22Rv1 (cell line): ENCODE measurements at regions not wholly inside any gene's neighbourhood (a gene's known extent, or its start where the extent isn't known, plus 50 kb on each side); places are given as distances from the start of the nearest gene placed in this dataset.

ENCODE experiments used
- H3K27ac ChIP-seq: fragments of 450-650 bp; 2 replicates; pipeline ENCODE4 v1.5.1; 2017
- CTCF ChIP-seq: fragments of 450-650 bp; IDR thresholded peaks from 2 replicates; pipeline ENCODE4 v1.5.1; 2017; ENCODE audit warnings: mild to moderate bottlenecking
- ZFX ChIP-seq: fragments of 450-650 bp; IDR thresholded peaks from 2 replicates; pipeline ENCODE4 v1.6.1; 2017; ENCODE audit warnings: antibody characterized with exemption, borderline replicate concordance

DNA sequence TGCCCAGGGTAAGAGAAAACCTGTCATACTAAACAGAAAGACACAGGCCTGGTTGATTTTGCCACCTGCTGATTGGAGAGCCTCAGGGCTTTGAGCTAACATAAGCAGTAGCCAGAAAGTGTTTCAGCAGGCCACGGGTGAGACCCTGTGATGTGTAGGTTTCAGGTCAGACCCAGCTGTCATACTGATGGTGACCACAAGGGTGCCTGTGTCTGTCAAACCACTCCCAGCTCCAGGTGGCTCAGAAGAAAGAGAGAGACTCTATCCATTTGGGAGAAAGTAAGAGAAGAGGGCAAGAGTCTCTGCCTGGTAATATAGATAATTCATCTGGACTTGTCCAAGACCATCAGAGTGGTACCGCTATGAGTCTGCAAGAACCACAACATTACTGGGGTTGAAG lies 72.8 kb upstream of the NLRP2B start:
- H3K27ac ChIP-seq: no peak overlapping the region
- no peak for TF ChIP-seq ZFX
- no peak for TF ChIP-seq CTCF

DNA sequence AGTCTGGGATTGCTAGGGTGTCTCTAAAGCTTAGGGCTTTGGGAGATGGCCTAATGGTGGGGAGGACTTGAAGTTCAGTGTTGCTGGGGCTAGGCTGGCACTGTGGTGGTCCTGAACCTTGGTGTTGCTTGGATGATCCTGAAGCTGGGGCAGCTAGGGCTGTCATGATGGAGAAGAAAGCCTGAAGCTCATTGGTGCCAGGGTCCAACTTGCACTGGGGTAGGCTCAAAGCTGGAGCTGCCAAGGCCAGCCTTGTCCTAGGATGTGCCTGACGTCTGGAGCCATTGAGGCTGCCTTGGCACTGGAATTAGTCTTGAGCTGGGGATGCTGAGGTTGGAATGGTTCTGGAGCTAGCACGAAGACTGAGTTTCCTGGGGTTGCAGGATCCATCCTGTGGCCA lies 61.0 kb upstream of the NLRP2B start:
- no peak overlapping the region for H3K27ac ChIP-seq
- TF ChIP-seq CTCF (no peak), ZFX (no peak)

DNA sequence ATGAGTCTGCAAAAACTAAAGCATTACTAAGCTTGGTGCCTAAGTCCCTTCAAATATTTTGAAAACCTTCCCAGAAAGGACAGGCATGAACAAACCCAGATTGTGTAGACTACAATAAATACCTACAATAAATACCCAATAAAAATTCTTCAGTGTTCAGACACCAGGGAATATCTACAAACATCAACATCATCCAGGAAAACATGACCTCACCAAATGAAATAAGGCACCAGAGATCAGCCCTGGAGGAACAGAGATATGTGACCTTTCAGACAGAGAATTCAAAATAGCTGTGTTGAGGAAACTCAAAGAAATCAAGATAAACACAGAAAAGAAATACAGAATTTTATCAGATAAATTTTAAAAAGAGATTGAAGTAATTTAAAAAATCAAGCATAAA lies 57.8 kb upstream of the NLRP2B start:
- H3K27ac ChIP-seq: no peak overlapping the region

More for the DNA sequence above, 57.8 kb upstream of the NLRP2B start:
- TF ChIP-seq ZFX (no peak), CTCF (no peak)
